HepG2 (cell line): ENCODE measurements at regions not wholly inside any gene's neighbourhood (a gene's known extent, or its start where the extent isn't known, plus 50 kb on each side); places are given as distances from the start of the nearest gene placed in this dataset.

Experiments used
- ATAC-seq: fragments of 200-7000 bp; cut with Tn5 transposase; 3 replicates; pipeline ENCODE4 v1.9.1; 2020; ENCODE audit warnings: mild to moderate bottlenecking, moderate library complexity
- BruUV-seq: library from RNA; stranded (reverse); fragments of 400-500 nt; replicated peaks from 2 replicates; lab custom pipeline; 2021; lab: Mats Ljungman, UMichigan
- CTCF ChIA-PET: fragments of 300-600 bp; formaldehyde crosslinking; extraction: SDS; loops from one replicate; lab custom pipeline; 2021; ENCODE audit warnings: low total read pairs, inconsistent platforms, low intra/inter-chr PET ratio; lab: Yijun Ruan, JAX
- POLR2A ChIA-PET: fragments of 350-600 bp; sonication (Branson Sonifier 250); formaldehyde crosslinking; loops from one replicate; lab custom pipeline; 2020; ENCODE audit warnings: antibody characterized with exemption, inconsistent platforms; lab: Yijun Ruan, JAX
- DNase-seq: peaks from one replicate; pipeline ENCODE4 v3.0.0-alpha.2; 2015; ENCODE audit warnings: low spot score
- FAIRE-seq: peaks from 3 replicates; lab custom pipeline; 2011; peaks lifted over from hg19 to GRCh38; lab: Jason Lieb, UNC
- H2AFZ ChIP-seq: one replicate; pipeline ENCODE4 v1.6.1; 2011; ENCODE audit warnings: low read length, inconsistent platforms
- H3K27ac ChIP-seq: fragments of 300-600 bp; 3 replicates; pipeline ENCODE4 v1.8.0; 2011; ENCODE audit warnings: mixed run types, mild to moderate bottlenecking, mixed read lengths, low read length, inconsistent platforms; ENCODE audit not compliant: insufficient read depth; ENCODE audit errors: extremely low read length
- H3K27me3 ChIP-seq, 2 experiments: fragments of 200-600 bp in 1 of 2; 2 replicates in 1 of 2; 3 replicates in 1 of 2; pipeline versions ENCODE4 v1.6.0 to v1.8.0; 2011; ENCODE audit warnings: low read length in 2 of 2, mild to moderate bottlenecking in 2 of 2, moderate library complexity in 2 of 2, inconsistent platforms in 1 of 2; ENCODE audit not compliant: insufficient read depth in 2 of 2, control insufficient read depth in 1 of 2
- H3K36me3 ChIP-seq, 2 experiments: fragments of 200-600 bp in 1 of 2; replicated peaks in 1 of 2; 2 replicates in 1 of 2; 3 replicates in 1 of 2; pipeline versions ENCODE4 v1.5.1 to v1.8.0; 2011; ENCODE audit warnings: low read length in 2 of 2, inconsistent platforms in 1 of 2; ENCODE audit not compliant: insufficient read depth in 2 of 2, control insufficient read depth in 1 of 2
- H3K4me1 ChIP-seq: 2 replicates; pipeline ENCODE4 v1.5.1; 2012; ENCODE audit warnings: low read length, inconsistent platforms; ENCODE audit not compliant: insufficient read depth
- H3K4me2 ChIP-seq: 2 replicates; pipeline ENCODE4 v1.6.0; 2011; ENCODE audit warnings: low read depth, low read length, inconsistent platforms
- H3K4me3 ChIP-seq, 3 experiments: fragments of 200-600 bp in 1 of 3; sonication (generic), shearing (Covaris generic) in 1 of 3; replicated peaks in 1 of 3; 2 replicates each; pipeline ENCODE4 v1.5.1; 2011 to 2016; ENCODE audit warnings: low read length in 3 of 3, inconsistent platforms in 2 of 3, low read depth in 2 of 3, mild to moderate bottlenecking in 2 of 3, control low read depth in 1 of 3, mixed read lengths in 1 of 3; ENCODE audit not compliant: insufficient read depth in 1 of 3
- H3K79me2 ChIP-seq: one replicate; pipeline ENCODE4 v1.6.1; 2011; ENCODE audit warnings: low read length, inconsistent platforms; ENCODE audit not compliant: insufficient read depth
- H3K9ac ChIP-seq: 2 replicates; pipeline ENCODE4 v1.6.0; 2011; ENCODE audit warnings: mild to moderate bottlenecking, low read depth, low read length, inconsistent platforms; ENCODE audit not compliant: insufficient read depth
- H3K9me3 ChIP-seq: 2 replicates; pipeline ENCODE4 v1.5.1; 2012; ENCODE audit warnings: mild to moderate bottlenecking, low read length
- H4K20me1 ChIP-seq: 2 replicates; pipeline ENCODE4 v1.6.0; 2011; ENCODE audit warnings: inconsistent platforms, mild to moderate bottlenecking, low read length, moderate library complexity; ENCODE audit not compliant: insufficient read depth
- DNMT1 ChIP-seq: sonication (generic); formaldehyde crosslinking; IDR thresholded peaks from 2 replicates; pipeline ENCODE4 v1.5.1; 2020; ENCODE audit warnings: mild to moderate bottlenecking, missing genetic modification reagents
- GPN1 ChIP-seq: sonication (generic); formaldehyde crosslinking; IDR thresholded peaks from 2 replicates; pipeline ENCODE4 v1.5.1; 2020; ENCODE audit warnings: missing genetic modification reagents, borderline replicate concordance
- KAT2B ChIP-seq: fragments of 150-350 bp; IDR thresholded peaks from 2 replicates; pipeline ENCODE4 v1.6.1; 2014; ENCODE audit warnings: low read depth, low read length, borderline replicate concordance
- NFE2L1 ChIP-seq: sonication (generic); formaldehyde crosslinking; IDR thresholded peaks from 2 replicates; pipeline ENCODE4 v1.4.0; 2020; ENCODE audit warnings: missing genetic modification reagents, mild to moderate bottlenecking, borderline replicate concordance
- RBFOX2 ChIP-seq: fragments of 200-400 bp; formaldehyde crosslinking; IDR thresholded peaks from 2 replicates; pipeline ENCODE4 v1.6.1; 2017; ENCODE audit warnings: low read depth, mild to moderate bottlenecking, low read length
- SPEN ChIP-seq: sonication (generic); formaldehyde crosslinking; IDR thresholded peaks from 2 replicates; pipeline ENCODE4 v1.5.1; 2020; ENCODE audit warnings: low read depth, mild to moderate bottlenecking, missing genetic modification reagents
- TOE1 ChIP-seq: sonication (generic); formaldehyde crosslinking; IDR thresholded peaks from 2 replicates; pipeline ENCODE4 v1.4.0; 2020; ENCODE audit warnings: mild to moderate bottlenecking, missing genetic modification reagents
- ZNF143 ChIP-seq: sonication (generic); formaldehyde crosslinking; IDR thresholded peaks from 2 replicates; pipeline ENCODE4 v1.4.0; 2020; ENCODE audit warnings: missing genetic modification reagents
- ZNF232 ChIP-seq: sonication (generic); formaldehyde crosslinking; IDR thresholded peaks from 2 replicates; pipeline ENCODE4 v1.4.0; 2020; ENCODE audit warnings: missing genetic modification reagents, borderline replicate concordance
- ZNF768 ChIP-seq: sonication (generic); formaldehyde crosslinking; IDR thresholded peaks from 2 replicates; pipeline ENCODE4 v1.4.0; 2020; ENCODE audit warnings: missing genetic modification reagents
- ZNF782 ChIP-seq: sonication (generic); formaldehyde crosslinking; IDR thresholded peaks from 2 replicates; pipeline ENCODE4 v1.4.0; 2020; ENCODE audit warnings: missing genetic modification reagents, mild to moderate bottlenecking, borderline replicate concordance
- WGBS: methylation state at CpG from one replicate; pipeline ENCODE4 v1.1.6; 2017; ENCODE audit warnings: low lambda C conversion rate; 5-methylcytosine and 5-hydroxymethylcytosine counted together
- in situ Hi-C: cut with HindIII; loops from 2 replicates; pipeline ENCODE4 v1.10.0; 2017; ENCODE audit warnings: low pct_unique_long_range_greater_than_20kb; ENCODE audit not compliant: extremely low pct_ligation_motif_present
- intact Hi-C: fragments of 100-400 bp; cut with micrococcal nuclease; formaldehyde crosslinking; loops from one replicate; pipeline ENCODE4 v1.10.0; 2022; ENCODE audit not compliant: unreplicated experiment
- TF ChIP-seq, protein P1 (sequence below): sonication (generic); formaldehyde crosslinking; IDR thresholded peaks from 2 replicates; pipeline ENCODE4 v1.4.0; 2020; ENCODE audit warnings: missing genetic modification reagents
- TF ChIP-seq, protein P2 (sequence below): IDR thresholded peaks from 2 replicates; pipeline ENCODE4 v1.6.1; 2012; ENCODE audit warnings: inconsistent platforms
- TF ChIP-seq, protein P3 (sequence below): sonication (generic); formaldehyde crosslinking; IDR thresholded peaks from 2 replicates; pipeline ENCODE4 v1.5.1; 2020; ENCODE audit warnings: missing genetic modification reagents, mild to moderate bottlenecking, borderline replicate concordance
- TF ChIP-seq, protein P4 (sequence below): sonication (generic); formaldehyde crosslinking; IDR thresholded peaks from 2 replicates; pipeline ENCODE4 v1.5.0; 2020; ENCODE audit warnings: mild to moderate bottlenecking, missing genetic modification reagents
- TF ChIP-seq, protein P5 (sequence below): sonication (generic); formaldehyde crosslinking; IDR thresholded peaks from 2 replicates; pipeline ENCODE4 v1.8.1; 2023; ENCODE audit warnings: mild to moderate bottlenecking, missing genetic modification reagents

DNA sequence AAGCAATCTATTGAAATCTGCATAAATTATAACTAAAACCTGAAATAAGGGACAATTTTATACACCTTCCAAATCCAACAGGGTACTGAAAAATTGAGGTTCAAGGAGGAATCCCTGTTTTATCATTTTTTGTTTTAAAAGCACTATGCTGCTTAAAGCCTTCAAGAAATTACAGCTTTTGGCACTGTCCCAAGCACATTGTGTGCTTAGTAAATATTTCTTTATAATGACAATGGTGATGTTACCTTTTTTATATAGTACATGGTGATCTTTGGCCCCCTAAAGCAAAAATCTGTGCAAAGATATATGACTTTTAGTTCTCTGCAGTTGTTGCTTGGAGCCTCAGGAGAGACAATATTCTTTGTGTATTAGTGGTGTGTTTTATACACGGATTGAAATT, 71.6 kb upstream of the EFEMP1 start (continued):
- TF ChIP-seq, protein P1, sequence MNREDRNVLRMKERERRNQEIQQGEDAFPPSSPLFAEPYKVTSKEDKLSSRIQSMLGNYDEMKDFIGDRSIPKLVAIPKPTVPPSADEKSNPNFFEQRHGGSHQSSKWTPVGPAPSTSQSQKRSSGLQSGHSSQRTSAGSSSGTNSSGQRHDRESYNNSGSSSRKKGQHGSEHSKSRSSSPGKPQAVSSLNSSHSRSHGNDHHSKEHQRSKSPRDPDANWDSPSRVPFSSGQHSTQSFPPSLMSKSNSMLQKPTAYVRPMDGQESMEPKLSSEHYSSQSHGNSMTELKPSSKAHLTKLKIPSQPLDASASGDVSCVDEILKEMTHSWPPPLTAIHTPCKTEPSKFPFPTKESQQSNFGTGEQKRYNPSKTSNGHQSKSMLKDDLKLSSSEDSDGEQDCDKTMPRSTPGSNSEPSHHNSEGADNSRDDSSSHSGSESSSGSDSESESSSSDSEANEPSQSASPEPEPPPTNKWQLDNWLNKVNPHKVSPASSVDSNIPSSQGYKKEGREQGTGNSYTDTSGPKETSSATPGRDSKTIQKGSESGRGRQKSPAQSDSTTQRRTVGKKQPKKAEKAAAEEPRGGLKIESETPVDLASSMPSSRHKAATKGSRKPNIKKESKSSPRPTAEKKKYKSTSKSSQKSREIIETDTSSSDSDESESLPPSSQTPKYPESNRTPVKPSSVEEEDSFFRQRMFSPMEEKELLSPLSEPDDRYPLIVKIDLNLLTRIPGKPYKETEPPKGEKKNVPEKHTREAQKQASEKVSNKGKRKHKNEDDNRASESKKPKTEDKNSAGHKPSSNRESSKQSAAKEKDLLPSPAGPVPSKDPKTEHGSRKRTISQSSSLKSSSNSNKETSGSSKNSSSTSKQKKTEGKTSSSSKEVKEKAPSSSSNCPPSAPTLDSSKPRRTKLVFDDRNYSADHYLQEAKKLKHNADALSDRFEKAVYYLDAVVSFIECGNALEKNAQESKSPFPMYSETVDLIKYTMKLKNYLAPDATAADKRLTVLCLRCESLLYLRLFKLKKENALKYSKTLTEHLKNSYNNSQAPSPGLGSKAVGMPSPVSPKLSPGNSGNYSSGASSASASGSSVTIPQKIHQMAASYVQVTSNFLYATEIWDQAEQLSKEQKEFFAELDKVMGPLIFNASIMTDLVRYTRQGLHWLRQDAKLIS (CRISPR knock-in tag): no peak
- TF ChIP-seq DNMT1 (CRISPR knock-in tag): no peak

DNA sequence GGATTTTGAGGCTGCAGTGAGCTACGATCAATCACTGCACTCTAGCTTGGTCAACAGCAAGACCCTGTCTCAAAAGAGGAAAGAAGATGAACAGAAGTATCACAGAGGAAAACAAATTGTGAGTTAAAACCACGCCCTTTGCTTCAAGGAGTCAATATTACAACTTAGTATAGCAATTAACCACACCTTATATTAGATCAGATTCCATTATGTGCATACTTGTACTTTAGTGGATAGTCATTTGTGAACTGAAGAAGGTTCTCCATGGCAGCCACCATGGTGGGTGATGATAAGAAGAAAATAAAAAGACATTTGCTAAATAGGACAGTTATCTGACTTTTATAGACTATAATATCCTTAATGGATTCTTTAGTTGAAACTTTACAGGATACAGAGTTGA, 72.3 kb upstream of the EFEMP1 start:
- in situ Hi-C loops (no loop called here), intact Hi-C loops (no loop called here)
- H3K9me3 ChIP-seq: no peaks in the 10 kb centered on the region
- H3K9ac ChIP-seq: no peak overlapping the region
- H3K27ac ChIP-seq: no peak overlapping the region
- no peak overlapping the region for H3K4me2 ChIP-seq
- FAIRE-seq (no peak), DNase-seq (no peak), ATAC-seq (no peak)
- no peaks in the 10 kb centered on the region for H3K79me2 ChIP-seq
- no peak overlapping the region for H3K4me3 ChIP-seq
- ChIA-PET POLR2A (no interaction called here), CTCF (no interaction called here)
- H3K36me3 ChIP-seq: no peaks in the 10 kb centered on the region
- WGBS: 0% methylated on average over 2 of the region's 2 CpGs
- H3K27me3 ChIP-seq: no peaks in the 10 kb centered on the region
- no peaks in the 10 kb centered on the region for H3K4me1 ChIP-seq
- BruUV-seq: no TSS peak
- no peak overlapping the region for H2AFZ ChIP-seq
- no peaks in the 10 kb centered on the region for H4K20me1 ChIP-seq
- TF ChIP-seq RBFOX2: no peak
- TF ChIP-seq ZNF232: no peak
- no peak for TF ChIP-seq ZNF143 (CRISPR knock-in tag)
- TF ChIP-seq GPN1 (CRISPR knock-in tag): no peak
- TF ChIP-seq, protein P2, sequence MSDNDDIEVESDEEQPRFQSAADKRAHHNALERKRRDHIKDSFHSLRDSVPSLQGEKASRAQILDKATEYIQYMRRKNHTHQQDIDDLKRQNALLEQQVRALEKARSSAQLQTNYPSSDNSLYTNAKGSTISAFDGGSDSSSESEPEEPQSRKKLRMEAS: no peak
- TF ChIP-seq KAT2B: no peak
- TF ChIP-seq, protein P3, sequence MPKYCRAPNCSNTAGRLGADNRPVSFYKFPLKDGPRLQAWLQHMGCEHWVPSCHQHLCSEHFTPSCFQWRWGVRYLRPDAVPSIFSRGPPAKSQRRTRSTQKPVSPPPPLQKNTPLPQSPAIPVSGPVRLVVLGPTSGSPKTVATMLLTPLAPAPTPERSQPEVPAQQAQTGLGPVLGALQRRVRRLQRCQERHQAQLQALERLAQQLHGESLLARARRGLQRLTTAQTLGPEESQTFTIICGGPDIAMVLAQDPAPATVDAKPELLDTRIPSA (CRISPR knock-in tag): no peak
- no peak for TF ChIP-seq NFE2L1 (CRISPR knock-in tag)
- TF ChIP-seq ZNF768 (CRISPR knock-in tag): no peak
- TF ChIP-seq TOE1: no peak
- TF ChIP-seq, protein P4, sequence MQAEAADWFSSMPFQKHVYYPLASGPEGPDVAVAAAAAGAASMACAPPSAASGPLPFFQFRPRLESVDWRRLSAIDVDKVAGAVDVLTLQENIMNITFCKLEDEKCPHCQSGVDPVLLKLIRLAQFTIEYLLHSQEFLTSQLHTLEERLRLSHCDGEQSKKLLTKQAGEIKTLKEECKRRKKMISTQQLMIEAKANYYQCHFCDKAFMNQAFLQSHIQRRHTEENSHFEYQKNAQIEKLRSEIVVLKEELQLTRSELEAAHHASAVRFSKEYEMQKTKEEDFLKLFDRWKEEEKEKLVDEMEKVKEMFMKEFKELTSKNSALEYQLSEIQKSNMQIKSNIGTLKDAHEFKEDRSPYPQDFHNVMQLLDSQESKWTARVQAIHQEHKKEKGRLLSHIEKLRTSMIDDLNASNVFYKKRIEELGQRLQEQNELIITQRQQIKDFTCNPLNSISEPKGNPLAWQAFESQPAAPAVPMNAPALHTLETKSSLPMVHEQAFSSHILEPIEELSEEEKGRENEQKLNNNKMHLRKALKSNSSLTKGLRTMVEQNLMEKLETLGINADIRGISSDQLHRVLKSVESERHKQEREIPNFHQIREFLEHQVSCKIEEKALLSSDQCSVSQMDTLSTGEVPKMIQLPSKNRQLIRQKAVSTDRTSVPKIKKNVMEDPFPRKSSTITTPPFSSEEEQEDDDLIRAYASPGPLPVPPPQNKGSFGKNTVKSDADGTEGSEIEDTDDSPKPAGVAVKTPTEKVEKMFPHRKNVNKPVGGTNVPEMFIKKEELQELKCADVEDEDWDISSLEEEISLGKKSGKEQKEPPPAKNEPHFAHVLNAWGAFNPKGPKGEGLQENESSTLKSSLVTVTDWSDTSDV (CRISPR knock-in tag): no peak
- no peak for TF ChIP-seq ZNF782 (CRISPR knock-in tag)
- no peak for TF ChIP-seq SPEN (CRISPR knock-in tag)
- TF ChIP-seq, protein P5, sequence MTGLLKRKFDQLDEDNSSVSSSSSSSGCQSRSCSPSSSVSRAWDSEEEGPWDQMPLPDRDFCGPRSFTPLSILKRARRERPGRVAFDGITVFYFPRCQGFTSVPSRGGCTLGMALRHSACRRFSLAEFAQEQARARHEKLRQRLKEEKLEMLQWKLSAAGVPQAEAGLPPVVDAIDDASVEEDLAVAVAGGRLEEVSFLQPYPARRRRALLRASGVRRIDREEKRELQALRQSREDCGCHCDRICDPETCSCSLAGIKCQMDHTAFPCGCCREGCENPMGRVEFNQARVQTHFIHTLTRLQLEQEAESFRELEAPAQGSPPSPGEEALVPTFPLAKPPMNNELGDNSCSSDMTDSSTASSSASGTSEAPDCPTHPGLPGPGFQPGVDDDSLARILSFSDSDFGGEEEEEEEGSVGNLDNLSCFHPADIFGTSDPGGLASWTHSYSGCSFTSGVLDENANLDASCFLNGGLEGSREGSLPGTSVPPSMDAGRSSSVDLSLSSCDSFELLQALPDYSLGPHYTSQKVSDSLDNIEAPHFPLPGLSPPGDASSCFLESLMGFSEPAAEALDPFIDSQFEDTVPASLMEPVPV (CRISPR knock-in tag): no peak
